ENCODE measurements at regions not wholly inside any gene's neighbourhood (a gene's known extent, or its start where the extent isn't known, plus 50 kb on each side); places are given as distances from the start of the nearest gene placed in this dataset.

DNA sequence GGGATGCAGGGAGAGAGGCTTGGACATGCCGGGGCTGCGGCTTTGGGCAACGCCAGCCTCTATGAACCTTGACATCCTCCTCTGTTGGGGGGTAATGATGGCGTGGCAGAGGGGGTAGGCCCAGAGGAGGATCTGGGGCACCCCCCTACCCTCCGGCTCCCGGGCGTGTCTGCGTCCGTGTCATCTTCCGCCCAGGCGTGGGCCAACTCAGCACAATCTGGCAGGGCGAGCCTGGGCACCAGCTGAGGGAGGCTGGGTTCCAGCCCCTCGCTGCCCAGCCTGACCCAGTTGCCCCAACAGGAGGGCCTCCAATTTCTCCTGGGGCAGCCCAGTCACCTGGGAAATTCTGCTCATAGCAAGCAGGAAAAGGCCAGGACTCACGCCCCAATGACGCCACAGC lies 62.9 kb upstream of the IL17B start:
- DNase-seq, result no peak
- H3K36me3 ChIP-seq (replicated peaks; ENCODE audit: control insufficient read depth, insufficient read depth, low read length), result no peaks in the 10 kb centered on the region
- H3K27me3 ChIP-seq (ENCODE audit: control insufficient read depth, insufficient read depth, low read length), result no peaks in the 10 kb centered on the region
- no peak overlapping the region for H3K4me3 ChIP-seq (ENCODE audit: insufficient read depth, low read depth, low read length)

DNA sequence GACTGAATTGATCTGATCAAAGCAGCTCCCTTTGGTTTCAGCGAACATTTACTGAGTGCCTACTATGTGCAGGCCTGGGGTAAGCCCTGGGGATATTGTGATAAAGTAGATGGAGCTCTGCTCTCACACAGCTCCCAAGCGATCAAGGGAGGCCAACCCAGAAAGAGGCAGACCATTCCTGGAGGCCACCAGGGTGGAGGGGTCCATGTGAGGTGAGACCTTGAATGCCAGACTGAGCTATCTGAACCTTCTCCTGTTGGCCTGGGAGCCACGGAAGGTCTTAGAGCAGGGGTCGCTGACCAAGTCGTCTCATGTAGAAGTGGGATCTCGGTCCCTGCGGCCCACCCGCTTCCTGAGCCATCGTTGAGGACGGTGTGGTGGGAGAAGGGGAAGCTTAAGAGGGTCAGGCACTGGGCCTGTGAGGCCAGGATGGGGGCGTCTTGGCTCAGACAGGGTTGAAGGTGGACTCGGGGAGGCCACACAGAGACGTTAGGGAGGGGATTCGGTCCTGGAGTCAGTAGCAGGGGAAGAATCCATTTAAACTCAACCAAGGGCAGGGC lies 62.2 kb upstream of the IL17B start:
- Histone ChIP-seq H3K36me3 (replicated peaks; ENCODE audit: control insufficient read depth, insufficient read depth, low read length) (no peaks in the 10 kb centered on the region), H3K4me3 (ENCODE audit: insufficient read depth, low read depth, low read length) (no peak overlapping the region), H3K27me3 (ENCODE audit: control insufficient read depth, insufficient read depth, low read length) (no peaks in the 10 kb centered on the region)
- DNase-seq, result no peak

DNA sequence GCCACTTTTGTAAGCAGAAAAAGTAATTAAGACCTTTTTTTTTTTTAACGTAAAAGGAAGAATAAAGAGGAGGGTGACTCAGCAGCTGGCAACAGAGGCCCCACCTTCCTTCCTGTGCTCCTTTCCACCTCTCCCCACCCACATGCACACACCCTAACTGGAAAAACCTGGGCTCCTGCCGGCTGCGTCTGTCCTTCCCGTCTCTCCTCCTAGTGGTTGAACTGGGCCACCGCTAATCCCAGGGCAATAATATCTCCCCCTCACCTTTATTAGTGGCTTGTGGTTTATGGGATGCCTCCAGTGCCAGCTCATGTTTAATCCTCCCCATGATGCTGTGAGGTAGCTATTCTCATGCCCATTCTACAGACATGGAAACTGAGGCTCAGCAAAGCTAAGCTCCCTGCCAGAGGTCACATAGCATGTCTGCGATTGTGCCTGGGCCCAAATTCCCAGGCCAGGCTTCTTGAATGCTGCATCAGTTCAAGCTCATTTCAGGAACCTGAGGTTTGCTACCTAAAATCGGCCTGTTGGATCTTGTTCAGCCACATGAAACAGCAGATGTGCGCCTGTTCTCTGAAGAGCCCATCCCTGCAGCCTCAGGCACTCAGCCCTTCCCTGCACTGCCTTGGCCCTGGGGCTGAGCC lies 60.9 kb upstream of the IL17B start:
- no peaks in the 10 kb centered on the region for H3K36me3 ChIP-seq (replicated peaks; ENCODE audit: control insufficient read depth, insufficient read depth, low read length)
- no peak overlapping the region for H3K4me3 ChIP-seq (ENCODE audit: insufficient read depth, low read depth, low read length)
- H3K27me3 ChIP-seq (ENCODE audit: control insufficient read depth, insufficient read depth, low read length), result no peaks in the 10 kb centered on the region
- DNase-seq, result peak; percentile 83

- Histone ChIP-seq H3K36me3 (replicated peaks; ENCODE audit: control insufficient read depth, insufficient read depth, low read length) (no peaks in the 10 kb centered on the region), H3K27me3 (ENCODE audit: control insufficient read depth, insufficient read depth, low read length) (no peaks in the 10 kb centered on the region), H3K4me3 (ENCODE audit: insufficient read depth, low read depth, low read length) (no peak overlapping the region)
- DNase-seq, result no peak
Observed at GRCh38 chr5:149438711-149439132, 59.6 kb upstream of the IL17B start.

DNA sequence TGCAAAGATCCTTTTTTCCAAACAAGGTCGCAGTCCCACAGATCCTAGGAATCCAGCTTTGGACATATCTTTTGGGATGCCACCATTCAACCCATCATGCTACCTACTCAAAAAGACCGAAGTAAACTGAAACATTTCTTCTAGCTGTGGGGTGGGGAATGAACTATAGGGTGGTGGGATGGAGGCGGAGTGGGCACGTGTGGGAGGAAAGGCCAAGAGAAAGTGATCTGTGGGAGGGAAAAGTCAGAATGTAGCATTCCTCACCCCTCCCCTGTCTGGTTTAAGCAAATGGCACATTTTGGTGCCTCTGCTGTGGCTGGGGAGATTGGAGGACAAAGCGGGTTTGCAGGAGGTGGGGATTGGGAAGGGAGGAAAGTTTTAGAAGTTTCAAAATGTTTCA lies 59.2 kb upstream of the IL17B start:
- Histone ChIP-seq H3K27me3 (ENCODE audit: control insufficient read depth, insufficient read depth, low read length) (no peaks in the 10 kb centered on the region), H3K36me3 (replicated peaks; ENCODE audit: control insufficient read depth, insufficient read depth, low read length) (no peaks in the 10 kb centered on the region), H3K4me3 (ENCODE audit: insufficient read depth, low read depth, low read length) (no peak overlapping the region)
- no peak for DNase-seq

DNA sequence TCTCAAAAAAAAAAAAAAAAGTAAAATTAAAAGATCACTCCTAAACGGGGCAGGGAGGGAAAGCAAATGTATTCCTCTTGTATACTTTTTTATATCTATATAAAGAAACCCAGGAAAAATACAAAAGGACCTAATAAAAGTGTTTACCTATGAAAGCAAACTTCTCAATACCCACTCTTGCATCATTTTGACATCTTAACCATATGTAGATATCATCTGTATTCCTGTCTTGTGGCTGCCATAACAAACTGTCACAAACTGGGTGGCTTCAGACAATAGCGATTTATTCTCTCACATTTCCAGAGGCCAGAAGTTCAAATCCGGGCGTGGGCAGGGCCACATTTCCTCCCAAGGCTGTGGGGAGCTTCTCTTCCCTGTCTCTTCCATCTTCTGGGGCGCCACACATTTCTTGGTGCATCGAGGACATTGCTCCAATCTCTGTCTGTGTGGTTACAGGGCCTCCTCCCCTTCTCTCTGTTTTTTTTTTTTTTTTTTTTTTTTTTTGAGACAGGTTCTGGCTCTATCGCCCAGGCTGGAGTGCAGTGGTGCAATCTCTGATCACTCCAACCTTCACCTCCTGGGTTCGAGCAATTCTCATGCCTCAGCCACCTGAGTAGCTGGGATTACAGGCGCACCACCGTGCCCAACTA lies 58.4 kb upstream of the IL17B start:
- Histone ChIP-seq H3K36me3 (replicated peaks; ENCODE audit: control insufficient read depth, insufficient read depth, low read length) (no peaks in the 10 kb centered on the region), H3K4me3 (ENCODE audit: insufficient read depth, low read depth, low read length) (no peak overlapping the region), H3K27me3 (ENCODE audit: control insufficient read depth, insufficient read depth, low read length) (no peaks in the 10 kb centered on the region)
- DNase-seq, result no peak

DNA sequence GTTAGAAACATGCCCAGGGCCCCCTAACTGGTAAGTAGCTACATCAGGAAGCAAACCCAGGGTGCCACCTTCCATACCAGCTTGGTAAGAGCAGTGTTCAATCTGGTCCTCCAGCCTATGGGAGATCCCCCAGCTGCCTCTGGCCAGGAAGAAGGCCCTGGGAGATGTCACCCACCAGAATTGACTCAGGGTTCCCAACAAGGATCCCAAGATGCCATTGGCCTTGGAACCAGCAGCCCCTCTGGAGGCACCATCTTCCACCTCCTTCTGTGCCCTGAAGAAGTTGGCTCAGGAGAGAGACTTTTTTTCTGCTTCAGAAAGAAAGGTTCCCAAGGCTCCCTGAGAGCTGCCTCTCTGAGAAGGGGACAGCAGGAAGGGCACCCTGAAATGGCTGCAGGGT lies 56.6 kb upstream of the IL17B start:
- Histone ChIP-seq H3K36me3 (replicated peaks; ENCODE audit: control insufficient read depth, insufficient read depth, low read length) (no peaks in the 10 kb centered on the region), H3K4me3 (ENCODE audit: insufficient read depth, low read depth, low read length) (no peak overlapping the region), H3K27me3 (ENCODE audit: control insufficient read depth, insufficient read depth, low read length) (no peaks in the 10 kb centered on the region)
- DNase-seq, result no peak

DNA sequence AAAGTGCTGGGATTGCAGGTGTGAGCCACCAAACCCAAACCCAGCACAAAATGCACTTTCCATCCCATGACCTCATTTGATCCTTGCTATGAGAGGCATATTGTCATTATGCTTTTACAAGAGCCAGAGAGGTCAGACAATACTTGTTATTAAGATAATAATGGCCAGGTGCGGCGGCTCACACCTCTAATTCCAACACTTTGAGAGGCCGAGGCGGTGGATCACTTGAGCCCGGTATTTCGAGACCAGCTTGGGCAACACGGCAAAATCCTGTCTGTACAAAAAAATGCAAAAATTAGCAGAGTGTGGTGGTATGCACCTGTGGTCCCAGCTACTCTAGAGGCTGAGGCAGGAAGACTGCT lies 55.9 kb upstream of the IL17B start:
- Histone ChIP-seq H3K4me3 (ENCODE audit: insufficient read depth, low read depth, low read length) (no peak overlapping the region), H3K27me3 (ENCODE audit: control insufficient read depth, insufficient read depth, low read length) (no peaks in the 10 kb centered on the region), H3K36me3 (replicated peaks; ENCODE audit: control insufficient read depth, insufficient read depth, low read length) (no peaks in the 10 kb centered on the region)
- no peak for DNase-seq

GRCh38 chr5:149434162-149435014 lies 55.3 kb upstream of the IL17B start:
- no peak overlapping the region for H3K4me3 ChIP-seq (ENCODE audit: insufficient read depth, low read depth, low read length)
- DNase-seq, result peak; percentile 92
- H3K27me3 ChIP-seq (ENCODE audit: control insufficient read depth, insufficient read depth, low read length), result no peaks in the 10 kb centered on the region
- no peaks in the 10 kb centered on the region for H3K36me3 ChIP-seq (replicated peaks; ENCODE audit: control insufficient read depth, insufficient read depth, low read length)

GRCh38 chr5:149433524-149434131 lies 54.5 kb upstream of the IL17B start:
- DNase-seq, result no peak
- Histone ChIP-seq H3K27me3 (ENCODE audit: control insufficient read depth, insufficient read depth, low read length) (no peaks in the 10 kb centered on the region), H3K4me3 (ENCODE audit: insufficient read depth, low read depth, low read length) (no peak overlapping the region), H3K36me3 (replicated peaks; ENCODE audit: control insufficient read depth, insufficient read depth, low read length) (no peaks in the 10 kb centered on the region)

DNA sequence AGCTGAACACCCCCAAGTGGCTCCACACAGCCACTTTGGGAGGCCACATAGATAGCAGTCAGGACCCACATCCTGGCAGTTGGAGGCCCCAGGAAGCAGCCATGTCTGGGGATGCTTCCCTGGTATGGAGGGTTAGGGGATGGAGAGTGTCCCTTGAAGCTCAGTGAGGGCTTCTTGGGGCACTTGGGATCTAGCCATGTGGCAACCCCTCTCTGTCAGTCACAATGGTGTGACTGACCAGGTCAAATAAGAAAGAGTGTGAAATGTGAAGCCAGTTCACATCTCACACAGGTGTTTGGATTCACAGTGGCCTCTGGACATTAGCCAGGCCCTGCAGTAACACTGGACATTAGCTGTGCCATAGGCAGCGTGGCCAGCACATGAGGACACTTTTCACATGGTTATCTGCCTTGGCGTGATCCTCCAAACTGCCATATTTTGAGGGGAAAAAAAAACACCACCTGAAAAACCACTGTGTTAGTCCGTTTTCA lies 53.9 kb upstream of the IL17B start:
- no peak for DNase-seq
- no peaks in the 10 kb centered on the region for H3K36me3 ChIP-seq (replicated peaks; ENCODE audit: control insufficient read depth, insufficient read depth, low read length)

DNA sequence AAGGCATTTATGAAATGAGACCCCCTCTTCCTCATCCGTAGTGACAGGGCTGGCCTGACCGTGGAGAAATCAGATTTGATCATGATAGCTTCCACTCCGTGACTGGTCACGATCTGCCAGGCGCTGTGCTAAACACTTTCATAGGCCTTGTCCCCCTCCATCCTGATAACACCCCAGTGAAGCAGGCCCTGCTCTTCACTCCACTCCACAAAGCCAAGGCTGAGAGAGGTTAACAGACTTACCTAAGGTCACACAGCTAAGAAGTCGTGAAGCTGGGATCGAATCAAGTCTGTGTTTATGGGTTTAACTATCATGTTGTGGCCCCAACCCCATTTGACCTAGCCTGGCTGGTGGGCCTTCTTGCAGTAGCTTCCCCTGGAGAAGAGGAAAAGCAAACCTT lies 53.3 kb upstream of the IL17B start:
- no peak overlapping the region for H3K4me3 ChIP-seq (ENCODE audit: insufficient read depth, low read depth, low read length)
- DNase-seq, result no peak

More for the DNA sequence above, 53.9 kb upstream of the IL17B start:
- no peak overlapping the region for H3K4me3 ChIP-seq (ENCODE audit: insufficient read depth, low read depth, low read length)
- H3K27me3 ChIP-seq (ENCODE audit: control insufficient read depth, insufficient read depth, low read length), result no peaks in the 10 kb centered on the region

DNA sequence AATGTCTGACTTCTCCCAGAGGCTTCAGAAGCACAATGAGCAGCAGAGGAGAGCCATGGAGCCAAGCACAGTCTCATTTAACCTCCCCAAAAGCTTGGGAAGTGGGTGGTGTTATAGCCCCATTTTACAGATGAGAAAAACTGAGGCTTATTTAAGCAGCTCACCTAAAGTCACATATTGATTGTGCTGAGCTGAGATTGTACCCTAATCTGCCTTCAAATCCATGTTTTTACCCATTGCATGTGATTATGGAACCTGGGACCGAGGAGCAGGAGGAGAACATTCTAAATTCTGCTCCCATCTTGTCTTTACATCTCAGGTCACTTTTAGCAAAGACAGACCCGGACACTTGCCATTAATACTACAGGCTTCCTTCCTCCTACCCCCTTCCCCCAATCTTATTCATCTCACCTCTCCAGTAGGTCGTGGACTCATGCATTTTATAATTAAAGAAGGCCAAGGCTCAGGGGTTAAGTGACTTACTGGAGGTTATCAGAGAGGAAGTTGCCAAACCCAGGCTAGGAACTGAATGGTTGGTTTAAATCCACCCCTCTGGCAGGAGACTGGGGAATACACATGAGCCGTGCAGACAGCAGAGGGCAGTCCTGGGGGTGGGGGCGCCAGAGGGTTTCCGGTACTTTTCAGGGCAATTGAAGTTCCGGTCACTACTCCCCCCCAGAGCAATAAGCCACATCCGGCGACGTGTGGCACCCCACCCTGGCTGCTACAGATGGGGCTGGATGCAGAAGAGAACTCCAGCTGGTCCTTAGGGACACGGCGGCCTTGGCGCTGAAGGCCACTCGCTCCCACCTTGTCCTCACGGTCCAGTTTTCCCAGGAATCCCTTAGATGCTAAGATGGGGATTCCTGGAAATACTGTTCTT lies 51.0 kb upstream of the IL17B start:
- Histone ChIP-seq H3K27me3 (ENCODE audit: control insufficient read depth, insufficient read depth, low read length) (no peaks in the 10 kb centered on the region), H3K4me3 (ENCODE audit: insufficient read depth, low read depth, low read length) (no peak overlapping the region), H3K36me3 (replicated peaks; ENCODE audit: control insufficient read depth, insufficient read depth, low read length) (no peaks in the 10 kb centered on the region)
- DNase-seq, result peak; percentile 80

More for the DNA sequence above, 53.3 kb upstream of the IL17B start:
- no peaks in the 10 kb centered on the region for H3K27me3 ChIP-seq (ENCODE audit: control insufficient read depth, insufficient read depth, low read length)
- no peaks in the 10 kb centered on the region for H3K36me3 ChIP-seq (replicated peaks; ENCODE audit: control insufficient read depth, insufficient read depth, low read length)
